ENCODE measurements at regions not wholly inside any gene's neighbourhood (a gene's known extent, or its start where the extent isn't known, plus 50 kb on each side); places are given as distances from the start of the nearest gene placed in this dataset.
"Not testable (repeated sequence)": the region's sequence is repeated elsewhere in the genome, so short reads cannot be mapped to it uniquely, and the experiment has no call there.

DNA sequence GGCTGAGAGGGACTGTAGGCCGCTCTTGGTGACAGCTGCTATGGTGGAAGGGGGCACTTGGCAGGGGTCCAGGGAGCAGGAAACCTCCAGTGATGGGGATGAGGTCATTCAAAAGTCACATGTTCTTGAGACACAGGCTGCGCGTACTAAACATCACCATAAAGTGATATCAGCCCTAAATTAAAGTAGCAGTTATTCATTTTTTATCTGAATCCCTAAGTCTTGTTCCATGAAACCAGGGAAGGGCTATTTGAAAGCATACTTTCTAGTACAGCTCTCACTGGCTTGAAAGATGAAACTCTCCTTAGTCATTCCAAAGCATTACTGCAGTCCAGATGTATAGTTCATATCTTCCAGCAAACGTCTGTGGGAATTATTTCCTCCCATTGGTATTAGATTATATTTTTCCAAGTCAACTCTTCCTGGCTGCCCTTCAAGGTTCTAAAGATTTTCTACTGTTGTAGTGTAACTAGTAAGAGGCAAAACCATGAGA lies 373.1 kb downstream of the CD109 start:
- DNase-seq = no peak

- DNase-seq = no peak
These were observed 370.3 kb downstream of the CD109 start for GRCh38 chr6:74066168-74066871.

DNA sequence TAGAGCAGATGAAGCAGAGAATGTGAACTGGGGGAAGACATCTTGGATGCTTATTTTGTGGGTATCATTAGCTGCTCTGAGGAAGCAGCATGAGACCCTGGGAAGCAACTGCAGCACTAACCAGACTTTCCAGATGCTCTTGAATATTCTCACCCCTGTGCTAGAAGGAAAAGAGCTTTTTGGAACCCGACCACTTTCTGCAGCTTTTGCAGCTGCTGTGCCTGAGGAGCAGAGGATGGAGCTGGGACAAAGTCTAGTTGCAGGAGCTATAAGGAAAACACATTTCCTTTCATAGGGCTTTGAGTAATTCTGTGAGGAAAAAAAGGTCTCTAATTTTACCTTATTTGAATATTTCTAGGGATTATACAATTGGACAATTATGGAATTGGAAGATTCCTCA lies 369.7 kb downstream of the CD109 start:
- no peak for DNase-seq

DNA sequence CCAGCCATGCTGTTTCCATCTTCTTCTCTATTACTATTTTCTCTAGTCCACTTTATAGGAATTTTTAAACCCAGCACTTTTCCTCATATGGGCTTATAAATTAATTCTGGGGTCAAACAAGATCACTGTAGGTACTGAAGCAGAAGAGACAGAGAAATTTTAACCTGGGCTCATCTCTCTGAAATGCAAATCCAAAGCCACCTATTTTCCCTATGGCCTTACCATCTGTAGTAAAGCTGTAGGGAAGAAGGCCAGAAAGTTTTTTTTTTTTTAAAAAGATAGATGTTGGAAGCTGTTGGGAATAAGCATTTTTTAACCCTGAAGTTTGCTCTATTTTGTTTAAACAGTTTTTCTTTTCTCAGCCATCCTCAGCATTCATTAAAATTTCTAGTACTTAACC lies 367.4 kb downstream of the CD109 start:
- no peak for DNase-seq

DNA sequence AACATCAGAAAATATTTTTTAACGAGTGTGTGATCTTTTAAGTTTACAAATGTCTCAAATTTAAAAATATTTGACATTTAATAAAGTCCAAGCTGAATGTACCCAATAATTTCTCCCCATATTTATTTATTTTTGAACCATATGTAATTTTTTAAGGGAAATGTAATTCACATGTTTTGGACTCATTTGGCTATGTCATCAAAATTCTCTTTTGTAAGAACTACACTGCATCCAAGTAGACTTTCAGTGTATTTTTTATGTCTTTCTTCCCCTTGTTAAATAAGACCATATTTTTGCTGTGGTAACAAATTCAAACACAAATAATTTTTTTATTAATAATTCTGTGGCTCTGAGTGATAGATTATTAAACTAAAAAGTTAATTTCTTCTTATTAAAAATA lies 365.2 kb downstream of the CD109 start:
- DNase-seq = no peak

GRCh38 chr6:74060354-74060753 lies 364.4 kb downstream of the CD109 start:
- DNase-seq = no peak

GRCh38 chr6:74058606-74059005 lies 362.6 kb downstream of the CD109 start:
- no peak for DNase-seq

DNA sequence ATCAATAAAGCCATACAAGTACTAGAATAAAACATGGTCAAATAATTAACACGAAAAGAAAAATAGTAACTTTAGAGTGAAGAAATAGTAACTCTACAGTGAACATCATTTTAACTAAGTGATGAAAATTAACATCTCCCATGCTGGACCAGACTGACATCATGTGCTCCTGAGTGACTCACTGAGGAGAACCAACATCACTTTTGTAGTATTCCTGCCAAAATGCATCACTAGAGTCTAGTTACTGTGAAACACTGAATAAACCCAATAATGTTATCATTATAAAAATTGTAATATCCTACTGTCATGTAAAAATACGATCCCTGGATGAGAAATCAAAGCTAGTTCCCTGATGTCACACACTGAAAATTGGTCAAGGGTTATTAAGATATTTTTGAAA lies 361.3 kb downstream of the CD109 start:
- no peak for DNase-seq

GRCh38 chr6:74054190-74054589 lies 358.2 kb downstream of the CD109 start:
- DNase-seq = no peak

- no peak for DNase-seq
These were observed 354.9 kb downstream of the CD109 start for GRCh38 chr6:74050921-74051320.

DNA sequence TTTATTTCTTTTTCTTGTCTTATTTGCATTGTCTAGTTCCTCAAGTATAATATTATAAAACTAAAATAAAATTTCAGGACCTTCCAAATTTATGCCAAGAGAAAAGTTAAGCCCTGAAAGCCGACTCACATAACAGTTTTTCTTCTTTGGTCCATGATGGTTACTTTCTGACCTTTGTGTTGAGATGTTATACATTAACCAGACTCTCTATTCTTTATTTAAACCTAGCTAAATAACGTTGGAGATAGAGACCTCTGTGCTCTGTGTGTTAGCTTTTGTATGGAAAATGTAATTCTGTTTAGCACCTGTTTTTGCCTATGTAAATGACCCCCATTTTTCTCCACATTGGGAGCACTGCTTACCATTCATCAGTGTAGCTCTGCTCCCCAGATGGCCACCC lies 352.4 kb downstream of the CD109 start:
- no peak for DNase-seq

DNA sequence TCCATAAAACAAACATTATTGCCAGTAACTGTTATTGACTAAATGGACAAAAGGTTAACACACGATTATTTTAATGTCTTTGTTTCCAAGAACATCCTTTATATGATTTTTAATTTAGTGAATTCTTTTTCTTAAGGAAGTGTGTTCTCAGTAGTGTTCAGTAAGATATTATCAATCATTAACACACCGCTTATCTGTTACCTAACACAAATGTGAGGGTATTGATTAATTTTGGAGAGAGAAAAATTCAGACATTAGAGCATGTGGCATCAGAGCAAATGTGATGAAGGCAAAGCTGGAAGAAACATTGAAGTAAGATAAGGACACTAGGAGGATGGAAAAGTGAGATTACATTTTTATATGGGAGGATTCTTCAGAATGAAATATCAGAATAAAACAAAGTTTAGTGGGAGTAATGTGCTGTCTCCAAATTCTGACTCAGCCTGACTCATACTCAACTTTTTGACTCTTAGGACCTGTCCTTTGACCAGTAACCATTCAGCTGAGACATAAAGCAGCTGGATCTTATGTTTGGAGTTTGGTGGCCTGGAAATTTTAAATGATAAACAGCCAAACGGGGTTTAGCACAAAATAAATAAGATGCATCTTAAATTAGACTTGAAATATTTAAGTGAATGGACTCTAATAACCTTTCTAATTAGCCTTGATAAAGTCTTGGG lies 348.6 kb downstream of the CD109 start:
- DNase-seq = no peak

- no peak for DNase-seq
These were observed 345.4 kb downstream of the CD109 start for GRCh38 chr6:74041420-74041819.

DNA sequence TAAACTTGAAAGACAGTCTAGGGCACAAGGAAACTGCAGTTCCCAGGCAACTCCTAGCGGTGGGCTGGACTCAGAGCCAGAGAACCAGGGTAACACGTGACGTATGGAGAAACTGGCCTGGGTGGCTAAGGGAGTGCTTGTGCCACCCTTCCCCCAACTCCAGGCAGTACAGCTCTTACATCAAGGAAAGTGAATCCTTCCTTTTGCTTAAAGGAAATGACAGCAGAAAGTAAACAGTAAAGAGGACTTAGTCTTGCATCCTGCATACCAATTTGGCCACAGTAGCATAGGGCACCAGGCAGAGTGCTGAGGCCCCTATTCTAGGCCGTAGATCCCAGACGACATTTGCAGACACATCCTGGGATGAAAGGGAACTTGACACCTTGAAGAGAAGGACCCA lies 322.8 kb downstream of the CD109 start:
- no peak for DNase-seq

DNA sequence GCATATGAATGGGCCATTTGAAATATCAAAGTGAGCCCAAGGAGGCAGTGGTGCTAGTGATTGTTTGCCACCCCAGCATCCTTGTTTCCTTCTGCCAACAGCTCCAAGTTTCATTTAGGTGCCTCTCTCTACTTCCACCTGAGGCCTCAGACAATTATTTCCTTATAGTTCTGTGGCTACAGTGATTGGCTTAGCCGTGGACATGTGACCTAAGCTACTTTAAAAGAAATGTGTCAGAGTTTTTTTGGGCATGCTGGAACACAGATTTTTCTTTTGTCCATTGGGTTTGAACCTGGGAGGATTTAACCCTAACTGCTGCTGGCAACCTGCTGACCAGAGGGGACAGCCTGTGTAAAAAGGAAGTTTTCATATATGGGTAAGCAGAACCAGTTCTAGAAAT lies 319.4 kb downstream of the CD109 start:
- no peak for DNase-seq

DNA sequence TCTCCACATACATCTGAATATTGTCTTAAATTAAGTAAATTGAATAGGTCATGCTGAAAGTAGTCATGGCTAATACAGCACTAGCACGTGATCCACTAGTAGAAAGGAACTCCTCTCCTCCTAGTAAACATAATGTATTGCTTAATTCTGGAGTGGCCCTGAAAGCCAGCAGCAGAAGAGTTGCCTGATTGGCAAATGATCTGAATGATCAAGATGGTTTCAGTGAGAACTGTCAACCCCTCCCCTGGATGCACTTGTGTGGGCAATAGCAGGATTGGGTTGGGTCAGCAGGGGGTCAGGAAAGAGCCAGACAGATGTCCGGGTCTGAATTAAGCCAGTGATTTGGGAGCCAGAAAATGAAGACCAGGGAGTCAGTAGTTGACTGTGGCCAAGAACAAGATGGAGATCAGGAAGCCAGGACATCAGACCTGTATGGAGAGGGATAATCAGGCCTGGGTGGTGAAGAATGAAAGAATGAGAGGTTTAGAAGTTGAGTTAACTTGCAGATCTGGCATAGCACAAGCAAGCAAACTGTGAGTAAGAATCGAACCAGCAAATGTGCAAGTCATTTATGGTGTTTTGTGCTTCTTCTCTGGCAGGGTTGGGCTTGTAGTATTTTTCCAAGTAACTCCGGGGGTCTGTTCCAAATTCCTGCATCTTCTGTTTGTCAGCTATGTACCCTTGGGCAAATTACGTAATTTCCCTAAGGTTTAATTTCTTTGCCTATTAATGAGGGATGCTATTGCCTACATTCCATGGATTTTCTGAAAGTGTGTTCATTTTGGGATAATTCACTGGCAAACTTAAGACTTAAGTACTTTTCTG lies 304.9 kb downstream of the CD109 start:
- no peak for DNase-seq

GRCh38 chr6:73990609-73991238 lies 294.7 kb downstream of the CD109 start:
- DNase-seq = not testable (repeated sequence)

GRCh38 chr6:73989428-73989827 lies 293.4 kb downstream of the CD109 start:
- no peak for DNase-seq

GRCh38 chr6:73985891-73986290 lies 289.9 kb downstream of the CD109 start:
- no peak for DNase-seq

DNA sequence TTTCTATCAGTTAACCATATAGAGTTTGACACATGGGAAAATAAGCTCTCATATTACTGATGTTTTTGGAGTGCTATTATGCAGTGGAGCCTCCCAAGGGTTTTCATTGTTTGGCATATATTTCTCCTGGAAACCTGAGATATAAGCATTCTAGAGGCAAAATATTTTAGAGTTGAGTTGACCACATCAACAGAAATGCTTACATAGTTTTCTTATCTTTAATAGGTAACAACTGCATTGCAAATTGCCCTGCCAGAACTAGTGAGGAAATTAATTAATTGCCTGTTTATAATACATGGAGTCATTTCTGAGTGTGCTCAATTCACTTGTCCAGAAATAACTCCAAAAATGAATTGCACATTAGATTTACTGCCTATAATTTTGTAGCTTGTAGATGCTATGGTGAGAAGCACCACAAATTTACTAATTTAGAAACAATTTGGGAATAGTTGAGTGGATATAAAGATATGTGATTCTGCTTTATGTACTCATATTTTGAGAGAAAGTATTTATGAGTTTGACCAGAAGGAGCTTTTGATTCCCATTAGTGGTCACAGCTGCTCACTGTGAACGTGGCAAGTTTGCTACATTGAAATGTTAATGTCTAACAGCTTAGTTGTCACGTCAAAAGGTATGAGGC lies 288.7 kb downstream of the CD109 start:
- no peak for DNase-seq

DNA sequence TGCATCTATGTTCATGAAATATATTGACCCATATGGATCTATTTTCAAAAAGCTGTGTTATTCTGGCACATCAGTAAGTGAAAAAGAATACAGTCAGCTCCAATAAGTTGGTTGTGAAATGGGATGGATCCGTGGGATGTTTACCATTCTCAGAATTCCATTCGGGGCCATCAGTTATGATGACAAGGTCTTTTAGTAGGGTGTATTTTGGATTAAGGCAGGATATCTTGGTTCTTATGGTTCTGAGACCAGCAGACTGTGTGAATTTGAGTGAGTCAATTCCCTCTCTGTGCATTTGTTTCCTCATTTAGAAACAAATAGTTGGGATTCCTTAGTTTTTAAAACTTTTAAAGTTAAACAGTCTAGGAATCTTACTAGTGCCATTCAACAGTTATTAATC lies 287.4 kb downstream of the CD109 start:
- no peak for DNase-seq

DNA sequence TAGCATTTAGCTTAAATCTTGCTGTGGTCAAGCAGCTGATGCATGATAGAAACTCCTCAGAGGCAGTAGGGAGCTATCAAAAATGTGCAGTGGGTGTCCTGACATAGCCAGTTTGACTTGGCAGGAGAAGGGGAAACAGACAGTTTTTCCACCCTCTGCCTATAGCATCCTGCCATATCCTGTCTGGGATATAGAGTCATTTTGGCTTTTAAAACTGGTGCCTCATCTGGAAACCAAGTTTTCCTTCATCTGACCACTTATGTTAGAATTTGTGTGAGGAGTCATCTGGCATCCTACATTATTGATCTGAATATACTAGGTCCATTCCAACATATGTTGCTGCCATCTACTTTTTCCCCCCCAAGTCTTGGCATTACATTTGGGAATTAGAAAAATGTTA lies 284.1 kb downstream of the CD109 start:
- no peak for DNase-seq

- DNase-seq = no peak
These were observed 282.3 kb downstream of the CD109 start for GRCh38 chr6:73978330-73978729.

Data from NCI-H2029 (cell line).